Endothelial cell (in vitro differentiated cells): ENCODE measurements at regions not wholly inside any gene's neighbourhood (a gene's known extent, or its start where the extent isn't known, plus 50 kb on each side); places are given as distances from the start of the nearest gene placed in this dataset.

ENCODE experiments used
- DNase-seq: peaks from one replicate; pipeline ENCODE4 v3.0.0; 2021; ENCODE audit warnings: low spot score
- H3K27ac Mint-ChIP-seq: one replicate; pipeline ENCODE4 v1.8.0; 2021; ENCODE audit warnings: mixed read lengths, inconsistent platforms; ENCODE audit not compliant: unreplicated experiment
- H3K27me3 Mint-ChIP-seq: one replicate; pipeline ENCODE4 v1.8.0; 2021; ENCODE audit warnings: mild to moderate bottlenecking, moderate library complexity, mixed read lengths, inconsistent platforms; ENCODE audit not compliant: unreplicated experiment
- H3K36me3 Mint-ChIP-seq: one replicate; pipeline ENCODE4 v1.8.0; 2021; ENCODE audit warnings: mild to moderate bottlenecking, low read depth, mixed read lengths, inconsistent platforms; ENCODE audit not compliant: unreplicated experiment
- H3K4me1 Mint-ChIP-seq: one replicate; pipeline ENCODE4 v1.8.0; 2021; ENCODE audit warnings: mild to moderate bottlenecking, mixed read lengths, inconsistent platforms; ENCODE audit not compliant: unreplicated experiment
- H3K4me3 Mint-ChIP-seq: one replicate; pipeline ENCODE4 v1.8.0; 2021; ENCODE audit warnings: mild to moderate bottlenecking, mixed read lengths, inconsistent platforms; ENCODE audit not compliant: unreplicated experiment
- H3K9me3 Mint-ChIP-seq: one replicate; pipeline ENCODE4 v1.8.0; 2021; ENCODE audit warnings: mixed read lengths, inconsistent platforms; ENCODE audit not compliant: unreplicated experiment
- TF ChIP-seq, protein P1 (sequence below): fragments of 200-600 bp; sonication (generic); IDR thresholded peaks from one replicate; pipeline ENCODE4 v1.5.0; 2021; ENCODE audit warnings: antibody characterized with exemption; ENCODE audit not compliant: unreplicated experiment

DNA sequence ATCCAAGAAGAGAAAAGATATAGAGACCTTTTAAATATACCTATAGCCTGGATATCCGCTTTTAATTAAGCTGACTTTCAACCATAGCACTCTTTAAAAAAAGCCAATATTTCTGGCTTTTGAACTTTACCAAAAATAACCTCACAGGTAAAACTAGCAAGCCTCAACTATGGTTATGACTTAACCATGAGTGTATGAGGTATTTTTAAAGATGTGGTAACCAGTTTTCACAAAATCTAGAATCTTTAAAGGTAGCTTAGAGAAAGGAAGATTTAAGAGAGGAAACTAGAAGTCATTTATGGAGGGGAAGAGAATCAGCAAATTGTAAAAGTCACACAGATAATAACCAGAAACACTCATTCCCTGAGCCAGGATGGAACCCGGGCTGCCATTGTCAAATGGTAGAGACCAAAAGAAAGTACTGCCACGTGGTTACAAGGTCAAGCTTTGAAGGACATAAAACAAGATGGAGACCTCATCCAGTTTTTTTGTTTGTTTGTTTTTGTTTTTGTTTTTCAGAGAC, 288.4 kb upstream of the RGS18 start:
- no peak for DNase-seq
- TF ChIP-seq, protein P1, sequence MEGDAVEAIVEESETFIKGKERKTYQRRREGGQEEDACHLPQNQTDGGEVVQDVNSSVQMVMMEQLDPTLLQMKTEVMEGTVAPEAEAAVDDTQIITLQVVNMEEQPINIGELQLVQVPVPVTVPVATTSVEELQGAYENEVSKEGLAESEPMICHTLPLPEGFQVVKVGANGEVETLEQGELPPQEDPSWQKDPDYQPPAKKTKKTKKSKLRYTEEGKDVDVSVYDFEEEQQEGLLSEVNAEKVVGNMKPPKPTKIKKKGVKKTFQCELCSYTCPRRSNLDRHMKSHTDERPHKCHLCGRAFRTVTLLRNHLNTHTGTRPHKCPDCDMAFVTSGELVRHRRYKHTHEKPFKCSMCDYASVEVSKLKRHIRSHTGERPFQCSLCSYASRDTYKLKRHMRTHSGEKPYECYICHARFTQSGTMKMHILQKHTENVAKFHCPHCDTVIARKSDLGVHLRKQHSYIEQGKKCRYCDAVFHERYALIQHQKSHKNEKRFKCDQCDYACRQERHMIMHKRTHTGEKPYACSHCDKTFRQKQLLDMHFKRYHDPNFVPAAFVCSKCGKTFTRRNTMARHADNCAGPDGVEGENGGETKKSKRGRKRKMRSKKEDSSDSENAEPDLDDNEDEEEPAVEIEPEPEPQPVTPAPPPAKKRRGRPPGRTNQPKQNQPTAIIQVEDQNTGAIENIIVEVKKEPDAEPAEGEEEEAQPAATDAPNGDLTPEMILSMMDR: no peak
- Mint-ChIP-seq H3K4me1 (peaks cover 3% of the 10 kb centered on the region), H3K36me3 (no peaks in the 10 kb centered on the region), H3K27ac (no peak overlapping the region), H3K9me3 (no peaks in the 10 kb centered on the region), H3K4me3 (no peak overlapping the region), H3K27me3 (no peaks in the 10 kb centered on the region)

DNA sequence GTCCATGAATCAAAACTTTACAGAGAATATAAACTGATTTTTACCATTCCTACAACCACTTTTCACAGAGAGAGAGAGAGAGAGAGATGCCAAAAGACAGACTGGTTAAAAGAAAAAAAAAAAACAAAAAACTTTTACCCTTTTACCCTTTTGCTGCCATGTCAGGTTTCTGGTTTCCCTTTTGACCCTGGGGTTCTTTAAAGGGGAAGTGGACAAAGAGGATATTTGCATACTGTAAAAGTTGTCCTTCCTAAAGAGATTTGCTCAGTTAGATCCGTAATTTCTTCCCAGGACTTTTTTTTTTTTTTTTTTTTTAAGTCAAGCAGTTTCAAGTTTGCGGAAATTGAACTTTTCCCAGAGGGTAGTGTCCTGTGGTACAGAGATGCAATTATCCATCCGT, 287.8 kb upstream of the RGS18 start:
- Mint-ChIP-seq H3K36me3 (no peaks in the 10 kb centered on the region), H3K27me3 (no peaks in the 10 kb centered on the region), H3K27ac (no peak overlapping the region), H3K4me3 (no peak overlapping the region), H3K9me3 (no peaks in the 10 kb centered on the region), H3K4me1 (peaks cover 3% of the 10 kb centered on the region)
- TF ChIP-seq, protein P1: no peak
- no peak for DNase-seq

DNA sequence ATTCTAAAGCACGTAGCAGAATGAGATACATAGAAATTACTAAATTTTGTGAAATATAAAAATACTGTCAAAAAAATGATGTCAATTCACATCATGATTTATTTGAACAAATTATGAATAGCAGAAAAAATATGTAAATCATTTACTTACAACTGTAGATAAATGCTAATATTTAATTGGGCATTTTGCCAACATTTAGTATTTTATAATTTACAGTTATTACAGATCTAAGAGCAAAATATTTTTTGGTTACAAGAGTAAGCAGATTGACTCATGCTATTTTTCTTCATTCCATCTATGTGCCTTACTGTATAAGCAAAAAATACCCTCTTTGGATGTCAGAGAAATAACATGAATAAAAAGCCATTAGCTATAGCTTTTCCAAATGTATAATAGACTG, 282.3 kb upstream of the RGS18 start:
- H3K4me1 Mint-ChIP-seq: no peaks in the 10 kb centered on the region
- no peaks in the 10 kb centered on the region for H3K27me3 Mint-ChIP-seq
- TF ChIP-seq, protein P1: no peak
- no peak overlapping the region for H3K4me3 Mint-ChIP-seq
- H3K36me3 Mint-ChIP-seq: no peaks in the 10 kb centered on the region
- no peaks in the 10 kb centered on the region for H3K9me3 Mint-ChIP-seq
- no peak for DNase-seq
- H3K27ac Mint-ChIP-seq: no peak overlapping the region

DNA sequence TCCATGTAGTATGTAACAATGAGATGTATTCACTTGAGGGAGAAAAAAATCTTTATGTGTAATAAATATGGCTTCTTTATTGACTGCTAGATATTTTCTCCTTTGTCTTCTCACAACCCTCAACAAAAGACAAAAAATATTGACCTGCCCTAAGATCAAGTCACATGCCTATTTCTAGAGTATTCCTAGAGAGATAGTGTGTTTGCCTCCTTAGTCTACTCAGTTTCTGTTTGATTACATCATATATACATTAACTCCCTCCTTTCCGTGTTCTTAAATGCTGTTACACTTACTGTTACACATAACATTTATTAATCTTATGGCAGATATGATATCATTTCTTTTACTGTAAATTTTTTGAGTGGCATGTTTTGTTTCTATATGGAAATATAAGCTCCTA, 281.6 kb upstream of the RGS18 start:
- no peak for DNase-seq
- no peaks in the 10 kb centered on the region for H3K9me3 Mint-ChIP-seq
- TF ChIP-seq, protein P1: no peak
- no peaks in the 10 kb centered on the region for H3K4me1 Mint-ChIP-seq
- H3K4me3 Mint-ChIP-seq: no peak overlapping the region
- H3K27ac Mint-ChIP-seq: no peak overlapping the region
- H3K36me3 Mint-ChIP-seq: no peaks in the 10 kb centered on the region
- no peaks in the 10 kb centered on the region for H3K27me3 Mint-ChIP-seq

DNA sequence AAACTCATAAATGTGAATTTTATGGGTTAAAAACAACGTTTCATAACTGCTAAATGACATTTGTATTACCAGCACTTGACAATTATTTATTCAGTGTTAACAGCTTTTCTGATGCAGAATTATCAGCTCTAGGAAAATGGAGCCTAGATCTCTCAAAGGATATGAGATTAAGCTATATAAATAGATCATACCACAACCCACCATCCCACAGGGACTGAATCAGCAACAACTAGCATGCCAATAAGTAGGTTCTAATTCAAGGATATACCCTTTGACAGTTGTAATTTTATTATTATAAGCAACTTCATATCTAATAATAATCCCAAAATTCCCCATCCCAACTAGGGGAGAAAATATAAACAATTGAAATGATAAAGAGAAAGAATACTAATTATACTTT, 275.4 kb upstream of the RGS18 start:
- no peak overlapping the region for H3K4me3 Mint-ChIP-seq
- TF ChIP-seq, protein P1: no peak
- no peaks in the 10 kb centered on the region for H3K27me3 Mint-ChIP-seq
- H3K27ac Mint-ChIP-seq: no peak overlapping the region
- no peaks in the 10 kb centered on the region for H3K4me1 Mint-ChIP-seq
- no peaks in the 10 kb centered on the region for H3K36me3 Mint-ChIP-seq
- DNase-seq: no peak
- H3K9me3 Mint-ChIP-seq: no peaks in the 10 kb centered on the region
